ENCODE measurements at regions not wholly inside any gene's neighbourhood (a gene's known extent, or its start where the extent isn't known, plus 50 kb on each side); places are given as distances from the start of the nearest gene placed in this dataset.

- intact Hi-C loops (cut with micrococcal nuclease): no loop called here
- no peak for ATAC-seq (ENCODE audit: low read depth)
- no peak overlapping the region for H4K5ac ChIP-seq (ENCODE audit: low read depth, low read length)
Observed at GRCh38 chr20:34177052-34177451, 64.2 kb upstream of the ASIP start.

More at GRCh38 chr20:34177052-34177451, 64.2 kb upstream of the ASIP start:
- no peak overlapping the region for H3K56ac ChIP-seq (ENCODE audit: extremely low read depth, insufficient read depth, low read length)
- H3K4me1 ChIP-seq (ENCODE audit: control insufficient read depth, insufficient read depth, low read length): no peaks in the 10 kb centered on the region
- no peak overlapping the region for H3K27ac ChIP-seq (ENCODE audit: insufficient read depth, low read length)
- H4K8ac ChIP-seq (ENCODE audit: low read depth in 2 of 2, low read length in 2 of 2): no peak overlapping the region
- no peak overlapping the region for H2AFZ ChIP-seq (replicated peaks; ENCODE audit: low read length, poor library complexity)
- no peak overlapping the region for H3K4ac ChIP-seq (ENCODE audit: low read depth, low read length)
- ChIA-PET POLR2A (ENCODE audit: unreplicated experiment) (no interaction called here), CTCF (interaction anchor here (1.0 kb wide), 1 partner anchor 14 kb away, joined by 3 read pairs; no protein-coding TSS in a partner anchor)
- H3K14ac ChIP-seq (replicated peaks; ENCODE audit: low read depth, low read length): no peak overlapping the region
- H3K36me3 ChIP-seq (ENCODE audit: control insufficient read depth, insufficient read depth, low read length): no peaks in the 10 kb centered on the region
- no peak overlapping the region for H2BK20ac ChIP-seq (ENCODE audit: low read depth, low read length)
- H3K4me2 ChIP-seq (ENCODE audit: low read depth, low read length): no peak overlapping the region
- no peak overlapping the region for H3K4me3 ChIP-seq (ENCODE audit: insufficient read depth, low read depth, low read length)
- peaks cover 18% of the 10 kb centered on the region for H3K27me3 ChIP-seq (ENCODE audit: control insufficient read depth, insufficient read depth, low read length)
- no peaks in the 10 kb centered on the region for H3K79me1 ChIP-seq (ENCODE audit: low read depth in 1 of 2, low read length in 2 of 2)
- dilution Hi-C loops (cut with HindIII; ENCODE audit: low sequenced_read_pairs, unreplicated experiment) (no loop called here), in situ Hi-C loops (cut with MboI; ENCODE audit: low sequenced_read_pairs) (no loop called here)
- H3K9ac ChIP-seq (ENCODE audit: low read depth, low read length): no peak overlapping the region
- no peak overlapping the region for H2AK5ac ChIP-seq (ENCODE audit: low read depth, low read length)
- H3K18ac ChIP-seq (ENCODE audit: low read depth, low read length): no peak overlapping the region
- H3K9me1 ChIP-seq (ENCODE audit: insufficient read depth, low read length): no peaks in the 10 kb centered on the region
- no peaks in the 10 kb centered on the region for H3K9me3 ChIP-seq (ENCODE audit: control insufficient read depth, insufficient read depth, low read length)
- no peaks in the 10 kb centered on the region for H4K20me1 ChIP-seq (ENCODE audit: insufficient read depth, low read length)
- no peak overlapping the region for H2BK5ac ChIP-seq (ENCODE audit: low read depth, low read length, poor library complexity, severe bottlenecking)
- H2AK9ac ChIP-seq (replicated peaks; ENCODE audit: low read depth, low read length, poor library complexity): no peak overlapping the region
- H2BK120ac ChIP-seq (ENCODE audit: low read depth, low read length): no peak overlapping the region
- TF ChIP-seq MAFK (IDR thresholded peaks at IDR 0.05; ENCODE audit: low read depth, low read length) (peak; percentile 76), NFE2L2 (IDR thresholded peaks at IDR 0.05; ENCODE audit: low read depth, low read length) (no peak)
- DNase-seq: no peak
- no peak overlapping the region for H3K23ac ChIP-seq (ENCODE audit: low read depth, low read length)
- no CpG with 5 or more reads among the region's 3 CpGs for WGBS, 2 experiments (ENCODE audit: extremely low coverage in 2 of 2, insufficient read length in 1 of 2)
- no peak overlapping the region for H2BK15ac ChIP-seq (ENCODE audit: low read depth, low read length)
- no TSS peak for BruUV-seq (replicated peaks)
- H4K91ac ChIP-seq (ENCODE audit: insufficient read depth, low read depth, low read length): no peak overlapping the region

All from IMR-90 (cell line).